Activated gamma-delta T cell treated with Interleukin-2 at 50 U/mL for 16 hours (primary cell): ENCODE measurements at regions not wholly inside any gene's neighbourhood (a gene's known extent, or its start where the extent isn't known, plus 50 kb on each side); places are given as distances from the start of the nearest gene placed in this dataset.

Experiments used
- DNase-seq: peaks from one replicate; pipeline ENCODE4 v3.0.0-alpha.2; 2020

- no peak for DNase-seq
These were observed 52.2 kb downstream of the POLR1D start for GRCh38 chr13:27673911-27674310.

- no peak for DNase-seq
These were observed 56.8 kb downstream of the POLR1D start for GRCh38 chr13:27678306-27679040.

GRCh38 chr13:27679396-27679795, 57.7 kb downstream of the POLR1D start:
- no peak for DNase-seq

- DNase-seq: no peak
These were observed 58.2 kb downstream of the POLR1D start for GRCh38 chr13:27679896-27680295.

GRCh38 chr13:27680465-27680864, 58.8 kb downstream of the POLR1D start:
- DNase-seq: no peak

GRCh38 chr13:27691207-27691606, 69.5 kb downstream of the POLR1D start:
- DNase-seq: no peak

GRCh38 chr13:27696731-27697130, 75.0 kb downstream of the POLR1D start:
- no peak for DNase-seq

GRCh38 chr13:27699952-27700351, 78.3 kb downstream of the POLR1D start:
- DNase-seq: no peak

- DNase-seq: no peak
These were observed 83.0 kb downstream of the POLR1D start for GRCh38 chr13:27704681-27705080.

- DNase-seq: no peak
These were observed 84.0 kb upstream of the GSX1 start for GRCh38 chr13:27708325-27708724.

- no peak for DNase-seq
These were observed 82.5 kb upstream of the GSX1 start for GRCh38 chr13:27709779-27710178.

- peak; percentile 15 for DNase-seq
These were observed 79.9 kb upstream of the GSX1 start for GRCh38 chr13:27712421-27712820.

- no peak for DNase-seq
These were observed 78.5 kb upstream of the GSX1 start for GRCh38 chr13:27713767-27714166.

GRCh38 chr13:27721681-27722080, 70.6 kb upstream of the GSX1 start:
- DNase-seq: no peak

- no peak for DNase-seq
These were observed 64.0 kb upstream of the GSX1 start for GRCh38 chr13:27728271-27728670.

- DNase-seq: no peak
These were observed 62.1 kb upstream of the GSX1 start for GRCh38 chr13:27730191-27730590.
